Stimulated activated CD8-positive, alpha-beta memory T cell treated with anti-CD3 and anti-CD28 coated beads, Interleukin-4, amount 100 ng/mL, for 24 hours (primary cell): ENCODE measurements at regions not wholly inside any gene's neighbourhood (a gene's known extent, or its start where the extent isn't known, plus 50 kb on each side); places are given as distances from the start of the nearest gene placed in this dataset.

Experiments
- DNase-seq: peaks from one replicate; pipeline ENCODE4 v3.0.0-alpha.2; 2020; ENCODE audit warnings: low read depth

- DNase-seq: no peak
Observed at GRCh38 chr7:11895337-11895736, 63.3 kb upstream of the THSD7A start.

- DNase-seq: no peak
Observed at GRCh38 chr7:11896663-11897062, 64.7 kb upstream of the THSD7A start.

DNA sequence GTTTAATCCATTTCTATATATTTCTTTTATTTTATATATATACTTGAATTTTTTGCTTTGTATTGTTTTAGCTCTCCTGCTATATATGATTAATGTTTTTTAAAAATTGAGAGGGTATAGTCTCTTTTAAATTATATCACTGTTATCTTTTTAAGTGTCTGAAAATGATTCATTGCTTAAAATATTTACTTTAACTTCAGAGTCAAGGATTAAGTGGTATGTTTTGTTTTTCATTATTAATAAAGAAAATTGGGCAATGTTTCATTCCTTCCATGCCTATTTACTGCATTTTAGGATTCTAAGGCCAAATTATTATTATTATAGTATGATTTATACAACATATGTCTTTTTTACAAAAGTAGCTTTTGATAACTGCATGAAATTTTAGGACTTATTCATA, 67.2 kb upstream of the THSD7A start:
- no peak for DNase-seq

DNA sequence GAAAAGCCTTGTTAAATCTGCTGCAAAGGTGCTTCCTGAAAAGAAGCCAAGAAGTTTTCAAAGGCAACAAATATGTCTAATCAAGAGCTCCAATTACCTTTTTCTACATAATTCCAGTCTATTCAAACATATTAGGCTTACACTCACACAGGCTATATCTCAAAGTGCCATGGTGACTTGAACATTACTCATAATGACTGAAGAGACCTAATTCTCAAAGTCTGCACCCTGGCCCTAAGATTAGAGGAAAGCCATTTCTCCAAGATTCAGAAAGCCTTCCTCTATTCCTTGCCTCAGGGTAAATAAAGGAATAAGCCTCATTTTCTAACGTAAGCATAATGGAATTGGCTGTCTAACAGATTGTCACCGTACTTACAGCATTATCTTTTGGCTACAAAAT, 78.3 kb upstream of the THSD7A start:
- no peak for DNase-seq

DNA sequence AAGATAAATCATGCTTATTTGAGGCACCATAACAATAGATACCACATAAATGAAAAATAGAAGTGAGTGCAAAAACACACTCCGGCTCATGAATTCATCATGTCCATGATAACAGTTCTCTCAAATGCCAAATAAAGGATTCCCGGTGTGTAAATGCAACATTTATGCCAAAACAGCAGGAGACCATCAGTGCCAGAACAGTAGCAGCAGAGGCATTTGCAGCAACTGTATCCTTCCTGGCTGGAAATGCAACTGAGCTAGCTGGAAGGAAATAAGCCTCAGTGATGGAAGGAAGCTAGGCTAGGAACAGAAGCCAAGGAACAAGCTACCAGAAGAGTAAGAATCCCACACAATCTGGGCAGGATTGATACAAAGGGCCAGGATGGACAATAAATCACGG, 79.9 kb upstream of the THSD7A start:
- no peak for DNase-seq

GRCh38 chr7:11914645-11915044, 82.6 kb upstream of the THSD7A start:
- no peak for DNase-seq

DNA sequence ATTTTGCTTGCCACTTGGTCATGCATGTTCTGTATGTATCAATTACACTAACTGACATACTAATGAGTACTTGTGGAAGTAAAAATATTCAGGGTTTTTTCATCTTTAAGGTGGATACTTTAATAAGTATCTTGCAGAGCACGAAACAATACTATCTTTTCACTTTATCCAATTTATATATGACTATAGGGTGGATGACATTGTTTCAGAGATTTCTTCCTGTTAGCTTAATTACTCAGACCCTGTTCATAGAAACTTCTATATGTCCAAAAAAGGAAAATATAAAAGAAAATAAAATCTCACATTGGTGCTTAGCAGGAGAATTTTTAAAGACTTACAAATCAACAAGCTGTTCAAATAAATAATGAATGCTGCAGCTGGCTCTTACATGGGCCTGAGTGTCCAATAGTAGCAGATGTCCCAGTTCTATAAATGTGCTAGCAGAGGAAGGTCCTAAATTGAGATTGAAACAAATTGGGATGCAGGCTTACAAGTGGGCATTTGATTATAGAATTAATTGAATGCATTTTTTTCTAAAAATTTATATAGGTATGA, 91.5 kb upstream of the THSD7A start:
- no peak for DNase-seq

DNA sequence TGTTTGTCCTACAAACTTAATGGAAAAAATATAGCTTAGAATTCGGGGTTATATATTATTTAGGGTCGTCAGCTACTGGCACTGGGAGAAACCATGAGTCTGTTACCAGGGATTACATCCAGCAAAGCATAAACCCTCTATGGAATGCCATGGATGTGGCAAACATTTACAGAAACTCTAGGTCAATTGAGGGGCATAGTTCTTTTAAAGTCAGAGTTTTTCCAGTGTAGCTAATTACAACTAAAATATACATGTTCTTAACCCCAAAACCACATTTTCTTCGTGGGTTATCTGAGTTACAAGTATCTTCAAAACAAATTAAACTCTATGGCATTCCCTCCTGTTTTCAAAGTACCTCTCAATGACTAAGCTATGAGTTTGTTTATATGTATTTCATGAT, 99.3 kb upstream of the THSD7A start:
- no peak for DNase-seq

DNA sequence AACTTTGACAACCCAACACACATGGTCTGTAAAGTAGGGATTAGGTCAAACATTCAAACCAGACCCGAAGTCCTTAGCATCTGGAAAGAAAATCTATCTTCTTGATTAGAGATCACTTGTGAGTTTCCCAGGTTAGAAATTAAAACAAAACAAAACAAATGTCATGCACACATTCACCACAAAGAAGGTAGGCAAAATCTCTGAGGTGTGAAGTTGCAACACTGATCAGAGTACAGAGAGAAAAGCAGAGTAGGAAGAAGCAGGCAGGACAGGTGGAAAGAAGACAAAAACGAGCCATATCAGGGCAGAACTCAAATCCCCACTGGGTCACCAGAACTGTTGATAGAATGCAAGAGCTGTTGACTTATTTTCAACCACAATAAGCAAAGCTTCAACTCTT, 102.8 kb upstream of the THSD7A start:
- no peak for DNase-seq

DNA sequence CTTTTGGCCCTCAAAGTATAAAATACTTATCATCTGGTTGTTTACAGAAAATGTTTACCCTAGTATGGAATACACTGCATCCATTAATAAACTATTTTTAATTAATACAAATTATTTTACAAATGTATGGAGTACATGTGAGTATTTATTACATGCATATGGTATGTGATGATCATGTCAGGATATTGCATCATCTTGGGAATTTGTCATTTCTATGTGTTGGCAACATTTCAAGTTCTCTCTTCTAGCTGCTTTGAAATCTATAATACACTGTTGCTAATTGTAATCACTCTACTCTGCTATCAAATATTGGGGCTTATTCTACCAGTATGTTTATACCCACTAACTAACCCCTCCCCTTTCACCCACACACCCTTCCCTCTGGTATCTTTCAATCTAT, 103.9 kb upstream of the THSD7A start:
- no peak for DNase-seq

DNA sequence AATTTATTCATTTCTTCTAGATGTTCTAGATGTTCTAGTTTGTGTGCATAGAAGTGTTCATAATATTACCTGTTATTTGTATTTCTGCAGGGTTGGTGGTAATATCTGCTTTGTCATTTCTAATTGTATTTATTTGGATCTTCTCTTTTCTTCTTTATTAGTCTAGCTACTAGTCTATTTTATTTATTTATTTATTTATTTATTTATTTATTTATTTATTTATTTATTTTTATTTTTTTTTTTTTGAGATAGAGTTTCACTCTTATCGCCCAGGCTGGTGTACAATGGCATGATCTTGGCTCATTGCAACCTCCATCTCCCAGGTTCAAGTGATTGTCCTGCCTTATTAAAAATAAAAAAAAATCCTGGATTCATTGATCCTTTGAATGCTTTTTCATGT, 114.8 kb upstream of the THSD7A start:
- DNase-seq: no peak

DNA sequence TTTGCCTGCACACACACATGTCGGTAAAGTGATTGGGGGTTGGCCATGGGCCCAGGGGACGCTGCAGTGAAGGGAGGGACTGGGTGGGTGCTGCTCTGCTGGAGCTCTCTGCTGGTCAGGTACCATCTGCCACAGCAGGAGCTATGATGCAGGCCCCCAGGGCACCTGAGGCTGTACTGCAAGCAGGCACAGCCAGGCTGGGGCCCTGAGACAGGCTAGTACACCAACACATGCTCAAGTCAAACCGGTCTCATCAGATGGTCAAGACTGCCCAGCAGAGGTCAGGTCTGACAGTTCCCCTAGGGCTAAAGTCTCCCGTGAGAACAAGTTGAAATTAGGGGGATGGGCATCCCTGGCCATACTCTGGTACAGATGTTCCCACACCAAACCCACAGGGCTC, 118.3 kb upstream of the THSD7A start:
- DNase-seq: no peak

GRCh38 chr7:11950942-11951341, 118.9 kb upstream of the THSD7A start:
- DNase-seq: no peak

DNA sequence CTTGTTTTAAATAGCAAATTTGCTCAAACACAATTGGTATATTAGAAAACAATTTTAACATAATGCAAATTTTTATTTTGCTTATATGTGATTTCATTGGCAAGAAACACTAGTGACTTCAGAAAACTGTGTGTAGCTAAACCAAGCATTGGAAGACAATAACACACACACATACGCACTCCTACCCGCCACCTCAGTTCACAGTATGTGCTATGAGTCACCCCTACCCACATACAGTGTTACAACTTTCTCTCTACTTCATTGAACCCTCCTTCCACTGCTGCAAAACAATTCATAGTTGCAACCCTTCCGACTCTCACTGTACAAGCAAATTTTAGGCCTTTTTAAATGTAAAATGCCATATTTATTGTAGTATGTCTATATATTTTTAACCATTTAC, 119.9 kb upstream of the THSD7A start:
- DNase-seq: no peak

- no peak for DNase-seq
Observed at GRCh38 chr7:11952972-11953371, 121.0 kb upstream of the THSD7A start.

- no peak for DNase-seq
Observed at GRCh38 chr7:11956991-11957390, 125.0 kb upstream of the THSD7A start.

- no peak for DNase-seq
Observed at GRCh38 chr7:11957956-11958355, 126.0 kb upstream of the THSD7A start.

DNA sequence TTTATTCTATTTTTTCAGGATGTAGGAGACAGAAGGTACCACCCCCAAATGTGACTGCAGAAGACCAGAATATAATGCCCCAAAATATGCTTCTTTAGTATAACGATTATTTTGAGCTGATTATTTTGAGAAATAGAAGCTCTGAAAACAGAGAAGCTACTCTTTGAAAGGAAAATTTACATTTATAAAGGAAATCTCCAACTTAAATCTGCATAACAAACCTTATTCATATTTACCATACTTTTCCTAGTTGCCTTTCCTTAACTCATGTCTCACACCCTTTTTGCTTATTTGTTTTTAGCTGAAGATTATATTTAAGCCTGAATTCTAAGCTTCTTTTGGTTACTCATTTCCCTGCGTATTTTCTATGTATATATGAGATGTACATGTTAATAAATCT, 127.1 kb upstream of the THSD7A start:
- no peak for DNase-seq

- DNase-seq: no peak
Observed at GRCh38 chr7:11960621-11961020, 128.6 kb upstream of the THSD7A start.

DNA sequence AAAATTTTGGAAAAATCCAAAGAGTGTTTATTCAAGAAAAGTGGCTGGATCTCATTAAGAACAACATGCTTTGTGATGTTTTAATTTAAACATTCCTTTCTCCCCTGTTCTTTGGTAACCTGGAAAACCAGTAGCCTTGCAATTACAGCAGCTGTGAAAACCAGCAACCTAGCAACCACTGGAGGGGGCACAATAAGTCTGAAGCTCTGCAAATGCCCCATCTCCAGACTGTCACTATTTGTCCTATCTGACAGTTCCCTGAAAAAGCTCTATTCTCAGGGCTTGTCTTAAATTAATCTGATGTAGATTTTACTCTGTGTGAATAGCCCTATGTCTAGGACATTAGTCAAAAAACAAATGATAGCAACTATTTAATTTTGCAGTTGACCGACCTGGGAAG, 137.6 kb upstream of the THSD7A start:
- DNase-seq: no peak

DNA sequence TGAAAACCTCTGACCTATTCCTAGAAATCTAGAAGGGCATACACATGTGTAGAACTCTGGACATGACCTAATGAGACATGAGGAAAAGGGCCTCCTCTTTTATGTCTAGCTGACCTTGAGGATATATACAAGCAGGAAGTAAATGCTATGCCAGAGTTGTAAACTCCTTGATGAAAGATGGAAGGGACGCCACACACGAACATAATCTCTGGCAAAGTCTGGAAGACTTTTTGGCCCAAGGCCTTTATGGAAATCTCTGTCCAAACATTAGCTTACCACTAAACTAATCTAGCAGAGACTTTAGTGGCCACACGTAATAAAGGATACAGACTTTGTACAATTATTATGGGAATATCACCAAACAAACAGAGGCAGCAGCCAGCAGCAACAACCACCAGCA, 138.1 kb upstream of the THSD7A start:
- no peak for DNase-seq

- no peak for DNase-seq
Observed at GRCh38 chr7:11985376-11985775, 153.4 kb upstream of the THSD7A start.

- DNase-seq: no peak
Observed at GRCh38 chr7:11985971-11986370, 154.0 kb upstream of the THSD7A start.

- DNase-seq: no peak
Observed at GRCh38 chr7:11988186-11988585, 156.2 kb upstream of the THSD7A start.

DNA sequence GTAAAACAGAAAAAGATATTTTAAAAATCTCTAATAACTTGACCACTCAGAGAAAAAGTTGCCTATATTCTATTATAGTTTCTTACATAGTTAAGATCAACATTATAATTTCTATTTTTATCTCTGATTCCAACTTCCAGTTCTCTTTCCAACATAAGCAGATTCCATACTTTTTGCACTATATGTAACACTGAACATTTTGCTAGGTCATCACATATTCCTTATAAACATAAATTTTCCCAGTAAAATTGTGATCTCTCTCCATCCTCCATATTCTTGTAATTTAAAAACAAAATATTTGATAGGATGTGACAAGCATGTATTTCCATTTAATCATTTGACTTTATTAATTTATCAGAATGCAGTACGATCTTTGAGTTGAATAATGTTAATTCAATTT, 170.4 kb upstream of the THSD7A start:
- DNase-seq: no peak
